Activated T-helper 17 cell treated with anti-CD3 and anti-CD28 coated beads, Interleukin-2, amount 50 U/mL, for 72 hours (primary cell): ENCODE measurements at regions not wholly inside any gene's neighbourhood (a gene's known extent, or its start where the extent isn't known, plus 50 kb on each side); places are given as distances from the start of the nearest gene placed in this dataset.

ENCODE experiments used
- ATAC-seq: fragments of 150-1000 bp; cut with Tn5 transposase; replicated peaks from 2 replicates; pipeline ENCODE4 v1.10.0; 2021; ENCODE audit warnings: mild to moderate bottlenecking, moderate library complexity
- H3K27ac Mint-ChIP-seq: one replicate; pipeline ENCODE4 v1.8.0; 2022; ENCODE audit warnings: mixed read lengths
- H3K27me3 Mint-ChIP-seq: one replicate; pipeline ENCODE4 v1.8.0; 2022; ENCODE audit warnings: mixed read lengths
- H3K36me3 Mint-ChIP-seq: one replicate; pipeline ENCODE4 v1.8.0; 2022; ENCODE audit warnings: low read depth, mild to moderate bottlenecking, mixed read lengths
- H3K4me1 Mint-ChIP-seq: one replicate; pipeline ENCODE4 v1.8.0; 2022; ENCODE audit warnings: mixed read lengths
- H3K4me3 Mint-ChIP-seq: one replicate; pipeline ENCODE4 v1.8.0; 2022; ENCODE audit warnings: mild to moderate bottlenecking, mixed read lengths
- H3K9me3 Mint-ChIP-seq: one replicate; pipeline ENCODE4 v1.8.0; 2022; ENCODE audit warnings: mixed read lengths

- Mint-ChIP-seq H3K27ac (no peak overlapping the region), H3K36me3 (no peaks in the 10 kb centered on the region), H3K9me3 (peaks cover 2% of the 10 kb centered on the region), H3K4me3 (no peak overlapping the region), H3K4me1 (no peaks in the 10 kb centered on the region), H3K27me3 (no peaks in the 10 kb centered on the region)
- ATAC-seq = no peak
Measured at GRCh38 chr3:26556637-26557036, 65.9 kb upstream of the LRRC3B start.

DNA sequence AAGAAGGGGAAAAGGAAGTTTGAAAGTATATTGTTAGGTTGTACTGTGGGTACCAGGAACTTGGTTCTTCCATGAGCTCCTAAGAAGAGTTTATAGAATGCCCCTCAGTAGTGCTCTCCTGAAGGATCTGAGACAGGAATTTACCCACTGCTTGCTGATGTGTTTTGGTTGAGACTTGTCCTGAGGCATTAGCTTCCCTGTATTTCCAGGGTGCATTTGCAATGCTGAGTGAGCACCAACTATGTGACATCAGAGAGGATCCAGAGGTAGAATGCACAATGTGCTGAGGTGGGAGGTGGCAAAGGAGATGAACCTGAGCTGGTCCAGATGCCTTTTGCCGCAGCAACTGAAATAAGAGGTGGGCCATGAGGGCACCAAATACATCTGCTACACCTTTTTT, 64.3 kb upstream of the LRRC3B start:
- H3K4me1 Mint-ChIP-seq = no peaks in the 10 kb centered on the region
- H3K36me3 Mint-ChIP-seq = no peaks in the 10 kb centered on the region
- no peaks in the 10 kb centered on the region for H3K9me3 Mint-ChIP-seq
- no peak overlapping the region for H3K27ac Mint-ChIP-seq
- no peak overlapping the region for H3K4me3 Mint-ChIP-seq
- H3K27me3 Mint-ChIP-seq = no peaks in the 10 kb centered on the region
- ATAC-seq = no peak

GRCh38 chr3:26559227-26559626, 63.3 kb upstream of the LRRC3B start:
- Mint-ChIP-seq H3K4me1 (no peaks in the 10 kb centered on the region), H3K27me3 (no peaks in the 10 kb centered on the region), H3K9me3 (no peaks in the 10 kb centered on the region), H3K36me3 (no peaks in the 10 kb centered on the region), H3K27ac (no peak overlapping the region), H3K4me3 (no peak overlapping the region)
- ATAC-seq = no peak

DNA sequence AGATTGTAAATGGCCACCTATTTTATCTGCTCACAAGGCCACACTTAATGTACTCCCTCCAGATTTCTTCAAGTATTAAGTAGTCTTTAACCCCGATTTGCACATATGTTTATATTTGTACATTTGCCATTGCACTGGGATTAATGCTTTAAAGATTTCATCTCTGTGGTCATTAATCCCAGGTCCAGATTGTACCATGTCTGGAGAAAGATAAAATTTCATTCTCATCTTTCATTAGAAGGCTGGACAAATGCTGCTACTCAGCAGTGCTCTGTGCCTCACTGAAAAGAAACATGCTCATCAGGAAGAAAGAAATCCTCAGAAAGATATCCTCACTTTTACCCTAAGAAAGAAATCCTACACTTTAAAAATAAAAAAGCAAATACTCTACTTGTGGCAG, 62.5 kb upstream of the LRRC3B start:
- Mint-ChIP-seq H3K4me3 (no peak overlapping the region), H3K36me3 (no peaks in the 10 kb centered on the region), H3K9me3 (no peaks in the 10 kb centered on the region), H3K27me3 (no peaks in the 10 kb centered on the region), H3K27ac (no peak overlapping the region), H3K4me1 (no peaks in the 10 kb centered on the region)
- ATAC-seq = no peak

- Mint-ChIP-seq H3K4me3 (no peak overlapping the region), H3K9me3 (no peaks in the 10 kb centered on the region)
Measured at GRCh38 chr3:26562021-26562768, 60.4 kb upstream of the LRRC3B start.

More at GRCh38 chr3:26562021-26562768, 60.4 kb upstream of the LRRC3B start:
- no peak overlapping the region for H3K27ac Mint-ChIP-seq
- ATAC-seq = no peak
- no peaks in the 10 kb centered on the region for H3K4me1 Mint-ChIP-seq
- H3K36me3 Mint-ChIP-seq = no peaks in the 10 kb centered on the region
- H3K27me3 Mint-ChIP-seq = no peaks in the 10 kb centered on the region
